Cerebellar cortex (tissue), 1 donor: ENCODE measurements at regions not wholly inside any gene's neighbourhood (a gene's known extent, or its start where the extent isn't known, plus 50 kb on each side); places are given as distances from the start of the nearest gene placed in this dataset.

Experiments used
- DNase-seq: peaks from one replicate; pipeline ENCODE4 v3.0.0-alpha.2; 2015; ENCODE audit warnings: low spot score

GRCh38 chr2:207289295-207290018, 123.7 kb upstream of the KLF7 start:
- no peak for DNase-seq

DNA sequence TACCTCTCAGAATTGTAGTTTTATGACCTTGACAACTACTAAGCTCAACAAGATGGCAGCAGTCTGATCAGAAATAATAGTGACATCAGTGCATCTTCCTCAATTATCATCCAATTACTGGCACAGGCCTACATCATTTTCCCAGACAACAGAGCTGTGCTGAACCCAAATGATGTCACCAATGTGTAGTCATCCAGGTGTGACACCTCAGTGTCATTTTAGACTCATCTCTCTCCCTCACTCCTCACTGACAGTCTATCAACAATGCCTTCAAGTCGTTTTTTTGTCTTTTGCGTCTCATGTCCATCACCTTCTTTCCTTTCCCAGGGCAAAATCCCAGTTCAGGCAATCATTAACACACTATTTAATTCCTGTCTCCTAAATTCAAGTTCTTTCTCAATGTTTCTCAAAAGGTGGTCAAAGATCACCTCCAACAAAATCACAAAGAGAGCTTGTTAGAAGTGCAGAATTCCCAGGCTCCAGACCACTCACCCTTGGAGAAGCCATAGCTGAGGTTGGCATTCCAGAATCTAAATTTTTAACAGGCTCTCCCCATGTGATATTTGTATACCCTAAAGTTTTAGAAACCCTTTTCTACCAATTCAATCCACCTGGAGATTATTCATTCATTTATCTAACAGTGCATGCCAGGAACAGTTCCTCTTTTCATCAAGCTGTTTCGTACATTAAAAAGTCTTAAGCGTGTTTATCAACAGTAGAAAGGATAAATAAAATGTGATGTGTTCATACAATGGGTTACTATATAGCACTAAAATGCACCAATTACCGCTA, 125.3 kb upstream of the KLF7 start:
- no peak for DNase-seq

DNA sequence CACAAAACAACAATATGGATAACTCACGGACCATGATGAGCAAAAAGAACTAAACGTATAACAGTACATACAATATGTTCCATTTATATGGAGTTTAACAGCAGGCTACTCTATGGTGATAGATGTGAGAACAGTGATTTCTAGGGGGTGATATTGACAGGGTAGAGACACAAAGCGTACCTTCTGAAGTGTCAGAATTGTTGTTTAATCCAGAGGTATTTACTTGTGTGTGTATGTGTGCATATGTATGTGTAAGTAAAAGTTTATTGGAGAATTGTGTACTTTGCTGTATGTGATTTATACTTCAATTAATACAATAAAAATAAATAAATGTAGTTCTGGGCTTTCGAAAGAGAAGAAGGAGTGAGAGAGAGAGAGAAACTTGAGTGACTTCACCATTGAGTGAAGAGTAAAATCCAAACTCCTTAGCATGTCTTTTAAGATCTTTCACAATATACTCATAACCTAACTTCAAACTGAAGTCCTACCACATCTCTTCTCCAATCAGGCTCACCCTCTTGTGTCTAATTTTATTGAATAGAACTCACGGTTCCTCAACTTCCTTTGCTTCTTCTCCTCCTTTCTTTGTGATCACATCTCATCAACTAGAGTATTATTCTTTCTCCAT, 126.0 kb upstream of the KLF7 start:
- DNase-seq, result no peak

- no peak for DNase-seq
These were observed 130.7 kb upstream of the KLF7 start for GRCh38 chr2:207296265-207296948.

DNA sequence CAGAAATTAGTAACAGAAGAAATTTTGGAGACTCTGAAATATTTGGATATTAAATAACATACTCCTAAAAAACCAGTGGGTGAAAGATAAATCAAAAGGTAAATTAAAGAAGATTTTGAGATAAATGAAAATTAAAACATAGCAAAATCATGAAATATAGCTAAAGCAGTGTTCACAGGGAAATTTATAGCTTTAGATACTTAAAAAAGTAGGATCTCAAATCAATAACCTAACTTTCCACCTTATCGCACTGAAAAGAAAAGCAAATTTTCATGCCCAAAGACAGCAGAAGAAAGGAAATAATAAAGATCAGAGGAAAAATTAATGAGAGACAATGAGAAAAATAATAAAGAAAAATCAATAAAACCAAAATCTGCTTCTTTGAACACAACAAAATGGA, 135.1 kb upstream of the KLF7 start:
- DNase-seq, result no peak

- no peak for DNase-seq
These were observed 139.0 kb upstream of the KLF7 start for GRCh38 chr2:207304761-207305160.

DNA sequence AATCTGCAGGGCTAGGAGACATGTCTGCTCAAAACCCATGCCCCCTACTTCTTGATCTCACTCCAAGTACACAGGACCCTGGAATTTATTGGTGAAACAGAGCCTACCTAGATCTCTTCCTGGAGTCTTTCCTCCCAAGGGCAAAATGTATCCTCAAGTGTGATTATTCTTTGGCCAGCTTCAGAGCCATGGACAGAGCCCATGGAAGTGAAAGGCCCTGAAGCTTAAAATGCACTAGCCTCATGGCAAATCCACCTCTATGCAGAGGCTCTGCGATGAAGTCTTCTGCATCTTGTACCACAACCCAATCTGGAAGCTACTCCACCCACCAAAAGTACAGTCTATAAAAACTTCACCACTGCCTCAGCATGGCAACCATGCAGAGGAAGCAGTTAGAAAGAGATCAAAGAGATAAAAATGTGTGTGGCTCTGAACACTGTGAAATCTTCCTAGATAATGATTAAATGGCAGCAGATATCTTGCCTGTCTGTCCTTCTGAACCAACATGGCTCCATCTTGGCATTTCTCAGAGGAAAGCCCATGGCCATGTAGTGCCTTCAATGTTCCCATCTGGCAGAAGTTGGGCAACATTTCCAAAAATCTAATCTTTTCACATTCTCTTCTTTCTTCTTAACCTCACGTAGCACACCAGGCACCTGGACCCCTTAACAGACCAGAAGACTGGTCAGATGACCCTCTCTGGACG, 142.9 kb upstream of the KLF7 start:
- DNase-seq, result no peak

- DNase-seq, result peak; percentile 7
These were observed 145.7 kb upstream of the KLF7 start for GRCh38 chr2:207311316-207312005.

DNA sequence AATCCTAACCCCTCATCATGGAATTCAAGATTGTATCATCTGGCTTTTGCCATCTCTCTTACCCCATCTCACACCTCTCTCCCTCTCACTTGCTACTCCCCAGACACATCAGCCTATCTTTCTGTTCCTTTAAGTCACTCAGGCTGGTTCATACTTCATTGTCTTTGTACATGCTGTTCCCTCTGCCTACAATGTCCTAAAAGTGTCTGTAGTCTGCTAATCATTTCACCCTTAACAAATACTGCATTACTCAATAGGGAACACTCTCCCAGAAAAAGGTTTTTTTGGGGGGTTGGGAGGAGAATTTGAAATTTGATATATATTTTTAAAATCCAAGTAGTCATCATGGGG, 146.2 kb upstream of the KLF7 start:
- no peak for DNase-seq

- DNase-seq, result no peak
These were observed 148.2 kb upstream of the KLF7 start for GRCh38 chr2:207313947-207314346.

DNA sequence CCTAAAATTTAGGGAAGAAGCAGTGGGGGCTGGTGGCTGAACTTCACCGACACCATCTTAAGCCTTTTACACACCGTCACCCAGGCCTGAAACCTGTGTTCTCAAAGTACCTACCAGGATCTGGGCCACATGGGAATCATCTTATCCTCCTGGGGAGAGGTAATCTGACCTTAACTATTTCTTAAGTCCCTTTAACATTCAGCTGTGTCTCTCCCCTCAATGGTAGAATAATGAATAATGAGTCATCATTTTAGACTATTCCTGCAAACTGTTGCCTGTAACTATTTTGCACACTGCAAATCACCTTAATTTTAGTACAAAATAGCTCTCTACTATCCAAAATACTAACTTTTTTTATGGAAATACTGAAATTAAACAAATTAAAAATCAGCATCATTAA, 149.4 kb upstream of the KLF7 start:
- DNase-seq, result no peak

GRCh38 chr2:207316484-207316883, 150.7 kb upstream of the KLF7 start:
- no peak for DNase-seq

- no peak for DNase-seq
These were observed 151.2 kb upstream of the KLF7 start for GRCh38 chr2:207316906-207317305.

- no peak for DNase-seq
These were observed 151.7 kb upstream of the KLF7 start for GRCh38 chr2:207317378-207317984.

- no peak for DNase-seq
These were observed 152.5 kb upstream of the KLF7 start for GRCh38 chr2:207318181-207318628.

DNA sequence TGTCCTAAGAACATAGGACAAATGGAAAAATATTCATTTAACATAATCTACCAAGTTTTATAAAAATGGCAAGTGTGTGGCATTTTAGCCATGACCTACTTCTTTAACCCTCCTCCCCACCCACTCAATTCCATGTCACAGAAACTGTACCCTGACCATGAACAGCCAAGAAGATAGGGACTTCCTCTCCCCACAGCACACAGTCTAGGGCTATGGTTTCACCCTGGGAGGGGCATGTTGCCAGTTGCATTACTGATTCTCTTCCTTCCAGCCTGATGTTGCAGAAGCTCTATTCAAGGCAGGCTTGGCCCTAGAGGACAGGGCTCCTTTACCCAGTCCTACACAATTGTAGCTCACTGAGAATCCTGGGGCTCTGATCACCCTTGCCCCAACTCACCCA, 153.6 kb upstream of the KLF7 start:
- no peak for DNase-seq

DNA sequence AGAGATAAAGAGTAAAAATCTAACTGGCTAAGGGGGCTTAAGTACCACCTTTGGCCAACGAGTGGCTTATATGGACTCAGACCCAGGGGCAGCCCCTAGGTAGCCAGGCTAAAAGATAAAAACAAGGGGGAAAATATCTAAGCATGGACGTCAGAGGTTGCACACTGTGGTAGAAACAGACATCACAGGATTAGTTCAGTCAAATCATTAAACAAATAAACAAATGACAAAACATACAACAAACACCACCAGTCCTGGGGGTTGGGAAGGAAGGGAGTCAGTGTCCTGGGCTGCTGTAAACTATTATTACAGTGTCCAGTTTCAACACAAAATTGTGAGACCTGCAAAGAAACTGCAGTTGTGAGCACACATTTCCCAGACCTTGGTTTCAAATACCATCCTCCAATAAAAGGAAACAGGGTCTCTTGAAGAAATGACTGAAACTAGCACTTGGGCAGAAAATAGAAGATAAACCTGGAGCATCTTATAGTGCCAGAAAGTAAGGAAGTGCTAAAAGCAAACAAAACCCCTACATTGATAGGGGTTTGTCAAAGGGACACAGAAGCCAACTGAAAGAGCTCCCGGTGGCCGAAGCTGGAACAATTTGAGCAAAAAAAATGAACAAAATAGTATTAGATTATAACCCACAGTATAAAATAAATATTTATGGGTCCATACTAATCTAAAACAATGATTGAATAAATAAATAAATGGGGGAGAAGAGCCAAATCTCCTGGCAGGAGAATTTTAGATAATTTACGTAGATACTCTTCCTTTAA, 154.8 kb upstream of the KLF7 start:
- no peak for DNase-seq

DNA sequence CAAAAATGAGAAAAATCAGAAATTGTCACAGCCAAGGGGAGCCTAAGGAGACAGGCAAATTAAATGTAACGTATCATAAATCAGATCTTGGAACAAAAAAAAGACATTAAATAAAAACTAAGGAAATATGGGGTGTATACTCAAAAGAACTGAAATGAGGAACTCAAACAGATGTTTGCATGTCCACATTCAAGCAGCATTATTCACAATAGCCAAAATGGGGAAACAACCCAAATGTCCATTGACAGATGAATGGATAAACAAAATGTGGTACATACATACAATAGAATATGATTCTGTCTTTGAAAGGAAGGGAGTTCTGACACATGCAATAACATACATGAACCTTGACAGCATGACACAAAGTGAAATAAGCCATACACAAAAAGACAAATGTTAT, 155.8 kb upstream of the KLF7 start:
- no peak for DNase-seq

- DNase-seq, result no peak
These were observed 158.3 kb upstream of the KLF7 start for GRCh38 chr2:207324001-207324400.

GRCh38 chr2:207327513-207327912, 161.8 kb upstream of the KLF7 start:
- no peak for DNase-seq
